GM12878 (cell line): ENCODE measurements at regions not wholly inside any gene's neighbourhood (a gene's known extent, or its start where the extent isn't known, plus 50 kb on each side); places are given as distances from the start of the nearest gene placed in this dataset.

Experiments
- POLR2A ChIP-seq: IDR thresholded peaks from 2 replicates; pipeline ENCODE4 v1.6.1; 2011; ENCODE audit warnings: low read depth, mild to moderate bottlenecking, low read length
- RELA ChIP-seq: fragments of 450-650 bp; IDR thresholded peaks from 2 replicates; pipeline ENCODE4 v1.8.0; 2014; ENCODE audit warnings: borderline replicate concordance; ENCODE audit not compliant: partially characterized antibody
- TF ChIP-seq, protein P1 (sequence below): IDR thresholded peaks from 2 replicates; pipeline ENCODE4 v1.6.1; 2012; ENCODE audit warnings: low read depth, low read length, improper control_type of control experiment

- TF ChIP-seq, protein P1, sequence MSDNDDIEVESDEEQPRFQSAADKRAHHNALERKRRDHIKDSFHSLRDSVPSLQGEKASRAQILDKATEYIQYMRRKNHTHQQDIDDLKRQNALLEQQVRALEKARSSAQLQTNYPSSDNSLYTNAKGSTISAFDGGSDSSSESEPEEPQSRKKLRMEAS = no peak
- TF ChIP-seq RELA (no peak), POLR2A (no peak)
These were observed 483.1 kb upstream of the EPHA6 start for GRCh38 chr3:96331341-96331740.
